AG04450 (cell line): ENCODE measurements at regions not wholly inside any gene's neighbourhood (a gene's known extent, or its start where the extent isn't known, plus 50 kb on each side); places are given as distances from the start of the nearest gene placed in this dataset.

ENCODE experiments used
- CTCF ChIA-PET: fragments of 300-600, 350-600 bp; formaldehyde crosslinking; extraction: SDS; loops from one replicate; lab custom pipeline; 2022; ENCODE audit warnings: antibody characterized with exemption, inconsistent platforms; lab: Charles Lee
- POLR2A ChIA-PET: fragments of 350-600 bp; formaldehyde crosslinking; extraction: SDS; loops from one replicate; lab custom pipeline; 2021; ENCODE audit warnings: antibody characterized with exemption, inconsistent platforms; lab: Yijun Ruan, JAX
- DNase-seq: peaks from one replicate; pipeline ENCODE4 v3.0.0-alpha.2; 2011; ENCODE audit warnings: low read depth, low spot score
- H3K27ac ChIP-seq: one replicate; pipeline ENCODE4 v1.5.1; 2012; ENCODE audit warnings: low read depth, low read length, control low read depth
- H3K27me3 ChIP-seq: one replicate; pipeline ENCODE4 v1.6.0; 2012; ENCODE audit warnings: low read length; ENCODE audit not compliant: control insufficient read depth, insufficient read depth
- H3K4me3 ChIP-seq: 2 replicates; pipeline ENCODE4 v1.5.1; 2011; ENCODE audit warnings: mild to moderate bottlenecking, low read depth, low read length, control low read depth
- H3K9me3 ChIP-seq: 2 replicates; pipeline ENCODE4 v1.5.1; 2012; ENCODE audit warnings: low read length; ENCODE audit not compliant: control insufficient read depth, insufficient read depth
- TF ChIP-seq, protein P1 (sequence below): IDR thresholded peaks from 2 replicates; pipeline ENCODE4 v1.5.1; 2011; ENCODE audit warnings: low read depth, low read length, control low read depth, inconsistent platforms

DNA sequence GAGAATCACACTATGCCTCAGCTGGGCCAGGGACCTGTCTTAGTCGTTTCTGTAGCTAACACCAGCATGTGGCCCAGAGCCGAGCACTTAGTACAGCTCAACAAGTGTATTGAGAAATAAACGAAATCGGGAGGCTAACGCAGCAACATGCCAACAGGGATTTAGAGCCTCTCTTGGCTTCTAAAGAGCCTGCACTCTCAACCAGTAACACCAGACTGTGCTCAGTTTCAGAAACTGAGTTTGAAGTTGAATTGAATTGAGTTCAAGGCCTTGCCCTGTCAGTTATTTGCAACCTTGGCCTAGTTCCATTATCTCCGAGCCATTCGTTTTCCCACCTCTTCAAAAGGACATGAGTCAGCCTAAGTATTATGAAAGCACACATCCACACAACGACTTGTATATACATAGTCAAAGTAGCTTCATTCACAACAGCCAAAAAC is 71.3 kb upstream of the LDB2 start:
- TF ChIP-seq, protein P1, sequence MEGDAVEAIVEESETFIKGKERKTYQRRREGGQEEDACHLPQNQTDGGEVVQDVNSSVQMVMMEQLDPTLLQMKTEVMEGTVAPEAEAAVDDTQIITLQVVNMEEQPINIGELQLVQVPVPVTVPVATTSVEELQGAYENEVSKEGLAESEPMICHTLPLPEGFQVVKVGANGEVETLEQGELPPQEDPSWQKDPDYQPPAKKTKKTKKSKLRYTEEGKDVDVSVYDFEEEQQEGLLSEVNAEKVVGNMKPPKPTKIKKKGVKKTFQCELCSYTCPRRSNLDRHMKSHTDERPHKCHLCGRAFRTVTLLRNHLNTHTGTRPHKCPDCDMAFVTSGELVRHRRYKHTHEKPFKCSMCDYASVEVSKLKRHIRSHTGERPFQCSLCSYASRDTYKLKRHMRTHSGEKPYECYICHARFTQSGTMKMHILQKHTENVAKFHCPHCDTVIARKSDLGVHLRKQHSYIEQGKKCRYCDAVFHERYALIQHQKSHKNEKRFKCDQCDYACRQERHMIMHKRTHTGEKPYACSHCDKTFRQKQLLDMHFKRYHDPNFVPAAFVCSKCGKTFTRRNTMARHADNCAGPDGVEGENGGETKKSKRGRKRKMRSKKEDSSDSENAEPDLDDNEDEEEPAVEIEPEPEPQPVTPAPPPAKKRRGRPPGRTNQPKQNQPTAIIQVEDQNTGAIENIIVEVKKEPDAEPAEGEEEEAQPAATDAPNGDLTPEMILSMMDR, result no peak
- no peak overlapping the region for H3K27ac ChIP-seq
- H3K4me3 ChIP-seq, result no peak overlapping the region
- ChIA-PET POLR2A (no interaction called here), CTCF (no interaction called here)
- H3K9me3 ChIP-seq, result no peaks in the 10 kb centered on the region
- DNase-seq, result peak; percentile 36
- H3K27me3 ChIP-seq, result no peaks in the 10 kb centered on the region

DNA sequence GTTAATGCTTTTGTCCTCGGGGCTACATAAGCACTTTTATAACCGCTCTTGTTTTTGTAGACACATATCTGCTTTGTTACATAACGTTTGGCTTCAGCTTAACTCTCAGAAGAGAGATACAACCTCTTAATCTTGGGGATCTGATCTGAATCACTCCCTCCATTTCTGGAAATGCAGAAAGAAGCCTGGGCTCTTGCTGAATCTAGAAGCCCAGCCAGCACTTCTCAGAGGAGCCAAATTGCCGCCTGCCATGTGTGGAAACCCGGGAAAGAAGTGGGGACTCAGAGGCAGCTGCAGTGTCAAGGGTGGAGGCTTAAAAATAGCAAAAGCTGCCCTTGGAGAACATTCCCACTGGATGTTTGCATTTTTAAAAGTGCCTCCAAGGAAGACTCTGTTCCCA is 69.3 kb upstream of the LDB2 start:
- DNase-seq, result no peak
- ChIA-PET POLR2A (no interaction called here), CTCF (interaction anchor here (1.1 kb wide), 1 partner anchor 9 kb away, joined by 3 read pairs; no protein-coding TSS in a partner anchor)
- TF ChIP-seq, protein P1, result no peak
- Histone ChIP-seq H3K9me3 (no peaks in the 10 kb centered on the region; the same call in 1 of the 2 replicates), H3K27ac (no peak overlapping the region), H3K27me3 (no peaks in the 10 kb centered on the region), H3K4me3 (no peak overlapping the region)

DNA sequence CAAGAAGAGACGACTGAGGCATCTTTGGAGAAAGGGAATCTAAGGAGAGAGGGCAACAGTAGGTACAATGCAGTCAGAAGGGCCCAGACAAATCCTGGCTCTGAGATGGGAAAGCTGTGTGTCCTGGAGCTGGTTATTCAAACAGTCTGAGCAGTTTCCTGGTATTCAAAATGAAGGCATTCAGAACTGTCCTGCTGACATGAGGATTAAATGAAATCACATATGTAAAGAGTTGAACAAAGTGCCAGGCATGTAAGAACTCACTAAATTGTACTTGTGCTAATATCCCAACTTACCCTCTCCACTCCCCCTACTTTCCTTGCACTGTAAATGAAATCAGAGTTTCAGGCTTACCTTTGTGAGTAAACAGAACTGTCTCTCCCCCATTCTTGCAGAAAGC is 60.9 kb upstream of the LDB2 start:
- POLR2A ChIA-PET, result no interaction called here
- no peak overlapping the region for H3K4me3 ChIP-seq
- H3K27ac ChIP-seq, result no peak overlapping the region
- TF ChIP-seq, protein P1, result no peak
- peaks cover 8% of the 10 kb centered on the region; the same call in 1 of the 2 replicates for H3K9me3 ChIP-seq
- DNase-seq, result no peak
- H3K27me3 ChIP-seq, result no peaks in the 10 kb centered on the region
- CTCF ChIA-PET, result interaction anchor here (1.0 to 1.1 kb wide), 2 partner anchors 8 to 165 kb away, joined by 3 read pairs; no protein-coding TSS in a partner anchor

DNA sequence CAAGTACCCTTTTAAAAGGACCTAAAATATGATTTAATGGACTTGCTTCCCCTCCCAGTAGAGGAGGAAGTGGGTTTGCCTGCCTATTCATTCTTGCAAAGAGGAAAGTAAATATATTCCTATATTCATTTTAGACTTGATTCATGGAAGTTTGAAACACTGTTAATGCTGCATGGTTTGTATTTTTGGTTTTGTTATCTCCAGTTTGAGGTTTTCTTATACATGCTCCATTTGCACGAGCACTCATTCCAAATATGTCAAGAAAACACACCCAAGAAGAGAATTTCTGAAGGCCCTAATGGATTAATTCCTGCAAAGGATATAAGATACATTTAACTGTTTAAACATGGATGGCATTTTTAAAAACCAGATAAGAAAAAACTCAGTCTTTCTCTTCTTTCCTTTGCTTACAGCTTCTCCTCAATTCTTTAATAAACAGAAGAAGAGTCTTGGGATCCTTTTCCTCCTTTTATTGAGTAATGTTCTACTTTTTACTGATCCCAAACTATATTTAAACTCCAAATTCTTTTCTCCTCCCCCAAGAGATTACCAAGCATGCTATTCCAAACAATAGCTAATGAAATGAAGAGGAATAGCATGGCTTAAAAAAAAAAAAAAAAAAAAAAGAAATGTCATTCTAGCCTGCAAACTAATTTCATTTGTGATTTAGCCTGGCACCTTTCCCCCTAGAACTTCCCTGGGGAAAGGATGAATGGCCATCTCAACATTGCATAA is 54.6 kb upstream of the LDB2 start:
- peak overlapping the region; percentile 18 for H3K4me3 ChIP-seq

DNA sequence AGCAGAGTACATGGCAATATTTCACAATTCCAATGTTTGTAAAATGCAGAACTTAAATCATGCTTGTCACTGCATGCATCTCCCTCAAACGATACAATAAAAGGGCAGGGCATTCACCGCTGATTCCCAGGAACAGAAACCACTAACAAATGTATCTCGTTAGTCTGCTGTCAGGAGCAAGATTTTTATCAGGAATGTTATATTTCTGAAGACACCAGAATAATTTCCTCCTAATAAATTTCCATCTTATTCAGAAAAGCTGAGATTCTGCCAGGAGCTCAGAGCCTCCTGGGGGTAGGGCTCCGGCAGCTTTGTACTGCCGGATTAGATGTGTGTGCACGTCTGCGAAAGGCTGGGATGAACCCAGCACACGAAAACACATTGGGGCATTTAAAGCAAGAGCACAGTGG is 54.0 kb upstream of the LDB2 start:
- Histone ChIP-seq H3K4me3 (peak overlapping the region; percentile 18), H3K27me3 (no peaks in the 10 kb centered on the region), H3K27ac (no peak overlapping the region), H3K9me3 (peaks cover 3% of the 10 kb centered on the region; the same call in 1 of the 2 replicates)
- ChIA-PET POLR2A (no interaction called here), CTCF (no interaction called here)
- no peak for DNase-seq
- TF ChIP-seq, protein P1, result no peak

More for the DNA sequence above, 54.6 kb upstream of the LDB2 start:
- Histone ChIP-seq H3K9me3 (peaks cover 3% of the 10 kb centered on the region; the same call in 1 of the 2 replicates), H3K27ac (no peak overlapping the region), H3K27me3 (no peaks in the 10 kb centered on the region)
- DNase-seq, result no peak
- TF ChIP-seq, protein P1, result no peak
- ChIA-PET CTCF (no interaction called here), POLR2A (interaction anchor here (0.6 kb wide), 1 partner anchor 21 kb away, joined by 4 read pairs; no protein-coding TSS in a partner anchor)
